HepG2 (cell line): ENCODE measurements at regions not wholly inside any gene's neighbourhood (a gene's known extent, or its start where the extent isn't known, plus 50 kb on each side); places are given as distances from the start of the nearest gene placed in this dataset.

ENCODE experiments used
- BHLHE40 ChIP-seq: IDR thresholded peaks from 2 replicates; pipeline ENCODE4 v1.6.1; 2011; ENCODE audit warnings: low read length, improper control_type of control experiment
- FLYWCH1 ChIP-seq: sonication (generic); formaldehyde crosslinking; IDR thresholded peaks from 2 replicates; pipeline ENCODE4 v1.8.1; 2023; ENCODE audit warnings: mild to moderate bottlenecking, missing genetic modification reagents
- HNRNPH1 ChIP-seq: fragments of 200-400 bp; formaldehyde crosslinking; optimal IDR thresholded peaks from 2 replicates; pipeline ENCODE3; 2017; ENCODE audit warnings: mild to moderate bottlenecking, low read depth, low read length
- KAT8 ChIP-seq: IDR thresholded peaks from 2 replicates; pipeline ENCODE4 v1.6.1; 2016; ENCODE audit warnings: missing genetic modification reagents, missing compliant biosample characterization
- KDM4B ChIP-seq: sonication (generic); formaldehyde crosslinking; IDR thresholded peaks from 2 replicates; pipeline ENCODE4 v1.4.0; 2020; ENCODE audit warnings: missing genetic modification reagents
- KLF15 ChIP-seq: sonication (generic); formaldehyde crosslinking; IDR thresholded peaks from 2 replicates; pipeline ENCODE4 v1.8.1; 2023; ENCODE audit warnings: borderline replicate concordance, mild to moderate bottlenecking, inconsistent platforms, missing genetic modification reagents, mixed read lengths
- NFE2L2 ChIP-seq: fragments of 150-350 bp; IDR thresholded peaks from 2 replicates; pipeline ENCODE4 v1.6.1; 2014; ENCODE audit warnings: low read length
- REPIN1 ChIP-seq: sonication (generic); formaldehyde crosslinking; IDR thresholded peaks from 2 replicates; pipeline ENCODE4 v1.8.0; 2022; ENCODE audit warnings: missing genetic modification reagents, low read depth, mild to moderate bottlenecking, borderline replicate concordance
- WIZ ChIP-seq: sonication (generic); formaldehyde crosslinking; IDR thresholded peaks from 2 replicates; pipeline ENCODE4 v1.5.1; 2020; ENCODE audit warnings: mild to moderate bottlenecking, missing genetic modification reagents
- ZFAT ChIP-seq: sonication (generic); formaldehyde crosslinking; conservative IDR thresholded peaks from 2 replicates; pipeline ENCODE4 v1.8.1; 2023; ENCODE audit warnings: missing genetic modification reagents, inconsistent platforms
- ZNF292 ChIP-seq: sonication (generic); formaldehyde crosslinking; IDR thresholded peaks from 2 replicates; pipeline ENCODE4 v1.8.1; 2022; ENCODE audit warnings: mild to moderate bottlenecking, low read depth, missing genetic modification reagents, borderline replicate concordance
- ZNF331 ChIP-seq: sonication (generic); formaldehyde crosslinking; IDR thresholded peaks from 2 replicates; pipeline ENCODE4 v1.4.0; 2020; ENCODE audit warnings: missing genetic modification reagents
- ZNF350 ChIP-seq: sonication (generic); formaldehyde crosslinking; IDR thresholded peaks from 2 replicates; pipeline ENCODE4 v1.4.0; 2020; ENCODE audit warnings: mild to moderate bottlenecking, low read depth, missing genetic modification reagents, borderline replicate concordance
- ZNF672 ChIP-seq: sonication (generic); formaldehyde crosslinking; IDR thresholded peaks from 2 replicates; pipeline ENCODE4 v1.8.1; 2022; ENCODE audit warnings: missing genetic modification reagents
- ZNF678 ChIP-seq: sonication (generic); formaldehyde crosslinking; IDR thresholded peaks from 2 replicates; pipeline ENCODE4 v1.4.0; 2020; ENCODE audit warnings: mild to moderate bottlenecking, missing genetic modification reagents
- ZNF768 ChIP-seq: sonication (generic); formaldehyde crosslinking; IDR thresholded peaks from 2 replicates; pipeline ENCODE4 v1.4.0; 2020; ENCODE audit warnings: missing genetic modification reagents
- ZSCAN30 ChIP-seq: sonication (generic); formaldehyde crosslinking; IDR thresholded peaks from 2 replicates; pipeline ENCODE4 v1.5.0; 2020; ENCODE audit warnings: mild to moderate bottlenecking, missing genetic modification reagents
- TF ChIP-seq, protein P1 (sequence below): sonication (generic); formaldehyde crosslinking; IDR thresholded peaks from 2 replicates; pipeline ENCODE4 v1.5.0; 2020; ENCODE audit warnings: mild to moderate bottlenecking, missing genetic modification reagents, borderline replicate concordance
- TF ChIP-seq, protein P2 (sequence below): sonication (generic); formaldehyde crosslinking; IDR thresholded peaks from 2 replicates; pipeline ENCODE4 v1.8.1; 2023; ENCODE audit warnings: mild to moderate bottlenecking, missing genetic modification reagents
- TF ChIP-seq, protein P3 (sequence below): sonication (generic); IDR thresholded peaks from 2 replicates; pipeline ENCODE4 v1.6.1; 2016; ENCODE audit warnings: low read depth, borderline replicate concordance

DNA sequence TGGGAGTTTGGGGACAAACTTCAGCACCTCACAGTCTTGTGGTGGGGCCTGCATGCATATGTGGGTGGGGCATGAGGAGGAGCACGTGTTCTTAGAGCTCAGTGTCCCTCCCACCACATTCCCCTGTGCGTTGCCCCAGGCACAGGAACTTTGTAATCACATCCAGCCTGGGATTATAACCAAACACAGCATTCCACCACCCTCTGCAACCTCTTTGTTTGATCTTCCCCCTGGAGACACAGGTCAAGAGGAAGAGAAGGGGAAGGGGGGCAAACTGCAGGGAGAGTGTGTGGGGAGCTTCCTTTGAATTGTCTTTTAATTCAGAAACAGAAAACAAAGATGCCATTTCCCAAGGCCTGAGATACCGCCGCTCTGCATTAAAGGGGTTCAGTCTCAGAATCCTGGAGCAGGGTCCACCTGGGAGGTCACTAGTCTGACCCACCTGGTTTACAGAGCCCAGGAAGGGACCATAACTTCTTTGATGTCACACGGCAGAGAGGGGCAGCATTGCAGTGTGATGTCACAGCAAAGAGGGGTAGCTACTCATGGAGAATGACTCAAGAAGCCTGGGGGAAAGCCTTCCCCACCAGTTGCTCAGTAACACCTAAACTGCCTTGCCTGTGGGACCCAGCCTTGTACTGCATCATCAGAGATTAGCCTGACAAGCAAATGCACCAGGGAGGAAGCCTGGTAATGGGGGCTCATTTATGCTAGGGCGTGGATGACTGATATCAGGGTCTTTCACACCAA is 106.3 kb upstream of the RNU6-1 start (continued):
- TF ChIP-seq, protein P1, sequence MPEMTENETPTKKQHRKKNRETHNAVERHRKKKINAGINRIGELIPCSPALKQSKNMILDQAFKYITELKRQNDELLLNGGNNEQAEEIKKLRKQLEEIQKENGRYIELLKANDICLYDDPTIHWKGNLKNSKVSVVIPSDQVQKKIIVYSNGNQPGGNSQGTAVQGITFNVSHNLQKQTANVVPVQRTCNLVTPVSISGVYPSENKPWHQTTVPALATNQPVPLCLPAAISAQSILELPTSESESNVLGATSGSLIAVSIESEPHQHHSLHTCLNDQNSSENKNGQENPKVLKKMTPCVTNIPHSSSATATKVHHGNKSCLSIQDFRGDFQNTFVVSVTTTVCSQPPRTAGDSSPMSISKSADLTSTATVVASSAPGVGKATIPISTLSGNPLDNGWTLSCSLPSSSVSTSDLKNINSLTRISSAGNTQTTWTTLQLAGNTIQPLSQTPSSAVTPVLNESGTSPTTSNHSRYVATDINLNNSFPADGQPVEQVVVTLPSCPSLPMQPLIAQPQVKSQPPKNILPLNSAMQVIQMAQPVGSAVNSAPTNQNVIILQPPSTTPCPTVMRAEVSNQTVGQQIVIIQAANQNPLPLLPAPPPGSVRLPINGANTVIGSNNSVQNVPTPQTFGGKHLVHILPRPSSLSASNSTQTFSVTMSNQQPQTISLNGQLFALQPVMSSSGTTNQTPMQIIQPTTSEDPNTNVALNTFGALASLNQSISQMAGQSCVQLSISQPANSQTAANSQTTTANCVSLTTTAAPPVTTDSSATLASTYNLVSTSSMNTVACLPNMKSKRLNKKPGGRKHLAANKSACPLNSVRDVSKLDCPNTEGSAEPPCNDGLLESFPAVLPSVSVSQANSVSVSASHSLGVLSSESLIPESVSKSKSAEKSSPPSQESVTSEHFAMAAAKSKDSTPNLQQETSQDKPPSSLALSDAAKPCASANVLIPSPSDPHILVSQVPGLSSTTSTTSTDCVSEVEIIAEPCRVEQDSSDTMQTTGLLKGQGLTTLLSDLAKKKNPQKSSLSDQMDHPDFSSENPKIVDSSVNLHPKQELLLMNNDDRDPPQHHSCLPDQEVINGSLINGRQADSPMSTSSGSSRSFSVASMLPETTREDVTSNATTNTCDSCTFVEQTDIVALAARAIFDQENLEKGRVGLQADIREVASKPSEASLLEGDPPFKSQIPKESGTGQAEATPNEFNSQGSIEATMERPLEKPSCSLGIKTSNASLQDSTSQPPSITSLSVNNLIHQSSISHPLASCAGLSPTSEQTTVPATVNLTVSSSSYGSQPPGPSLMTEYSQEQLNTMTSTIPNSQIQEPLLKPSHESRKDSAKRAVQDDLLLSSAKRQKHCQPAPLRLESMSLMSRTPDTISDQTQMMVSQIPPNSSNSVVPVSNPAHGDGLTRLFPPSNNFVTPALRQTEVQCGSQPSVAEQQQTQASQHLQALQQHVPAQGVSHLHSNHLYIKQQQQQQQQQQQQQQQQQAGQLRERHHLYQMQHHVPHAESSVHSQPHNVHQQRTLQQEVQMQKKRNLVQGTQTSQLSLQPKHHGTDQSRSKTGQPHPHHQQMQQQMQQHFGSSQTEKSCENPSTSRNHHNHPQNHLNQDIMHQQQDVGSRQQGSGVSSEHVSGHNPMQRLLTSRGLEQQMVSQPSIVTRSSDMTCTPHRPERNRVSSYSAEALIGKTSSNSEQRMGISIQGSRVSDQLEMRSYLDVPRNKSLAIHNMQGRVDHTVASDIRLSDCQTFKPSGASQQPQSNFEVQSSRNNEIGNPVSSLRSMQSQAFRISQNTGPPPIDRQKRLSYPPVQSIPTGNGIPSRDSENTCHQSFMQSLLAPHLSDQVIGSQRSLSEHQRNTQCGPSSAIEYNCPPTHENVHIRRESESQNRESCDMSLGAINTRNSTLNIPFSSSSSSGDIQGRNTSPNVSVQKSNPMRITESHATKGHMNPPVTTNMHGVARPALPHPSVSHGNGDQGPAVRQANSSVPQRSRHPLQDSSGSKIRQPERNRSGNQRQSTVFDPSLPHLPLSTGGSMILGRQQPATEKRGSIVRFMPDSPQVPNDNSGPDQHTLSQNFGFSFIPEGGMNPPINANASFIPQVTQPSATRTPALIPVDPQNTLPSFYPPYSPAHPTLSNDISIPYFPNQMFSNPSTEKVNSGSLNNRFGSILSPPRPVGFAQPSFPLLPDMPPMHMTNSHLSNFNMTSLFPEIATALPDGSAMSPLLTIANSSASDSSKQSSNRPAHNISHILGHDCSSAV (CRISPR knock-in tag) = no peak
- peak; percentile 82; the same call in 1 of the 2 replicates for TF ChIP-seq ZNF292 (CRISPR knock-in tag)
- no peak for TF ChIP-seq ZFAT (CRISPR knock-in tag)
- TF ChIP-seq, protein P2, sequence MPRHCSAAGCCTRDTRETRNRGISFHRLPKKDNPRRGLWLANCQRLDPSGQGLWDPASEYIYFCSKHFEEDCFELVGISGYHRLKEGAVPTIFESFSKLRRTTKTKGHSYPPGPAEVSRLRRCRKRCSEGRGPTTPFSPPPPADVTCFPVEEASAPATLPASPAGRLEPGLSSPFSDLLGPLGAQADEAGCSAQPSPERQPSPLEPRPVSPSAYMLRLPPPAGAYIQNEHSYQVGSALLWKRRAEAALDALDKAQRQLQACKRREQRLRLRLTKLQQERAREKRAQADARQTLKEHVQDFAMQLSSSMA (CRISPR knock-in tag) = no peak
- TF ChIP-seq, protein P3, sequence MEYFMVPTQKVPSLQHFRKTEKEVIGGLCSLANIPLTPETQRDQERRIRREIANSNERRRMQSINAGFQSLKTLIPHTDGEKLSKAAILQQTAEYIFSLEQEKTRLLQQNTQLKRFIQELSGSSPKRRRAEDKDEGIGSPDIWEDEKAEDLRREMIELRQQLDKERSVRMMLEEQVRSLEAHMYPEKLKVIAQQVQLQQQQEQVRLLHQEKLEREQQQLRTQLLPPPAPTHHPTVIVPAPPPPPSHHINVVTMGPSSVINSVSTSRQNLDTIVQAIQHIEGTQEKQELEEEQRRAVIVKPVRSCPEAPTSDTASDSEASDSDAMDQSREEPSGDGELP = peak; percentile 46; the same call in 1 of the 2 replicates
- TF ChIP-seq ZNF678 (CRISPR knock-in tag) = no peak
- peak; percentile 54 for TF ChIP-seq ZNF350 (CRISPR knock-in tag)
- no peak for TF ChIP-seq NFE2L2
- peak; percentile 19; the same call in 1 of the 2 replicates for TF ChIP-seq KDM4B (CRISPR knock-in tag)
- TF ChIP-seq REPIN1 (CRISPR knock-in tag) = peak; percentile 22; the same call in 1 of the 2 replicates
- TF ChIP-seq ZNF768 (CRISPR knock-in tag) = no peak
- TF ChIP-seq FLYWCH1 = no peak
- TF ChIP-seq BHLHE40 = peak; percentile 88
- TF ChIP-seq ZSCAN30 (CRISPR knock-in tag) = no peak
- 0 out of 2 replicates have a peak, but pooled peaks have one; percentile 60 for TF ChIP-seq KLF15 (CRISPR knock-in tag)
- TF ChIP-seq HNRNPH1 = no peak
- TF ChIP-seq KAT8 (CRISPR knock-in tag) = peak; percentile 18
- TF ChIP-seq ZNF672 (CRISPR knock-in tag) = no peak
- TF ChIP-seq ZNF331 (CRISPR knock-in tag) = peak; percentile 61; the same call in 1 of the 2 replicates
- no peak for TF ChIP-seq WIZ
